Activated naive CD4-positive, alpha-beta T cell treated with anti-CD3 and anti-CD28 coated beads, Interleukin-2, amount 50 U/mL, for 16 hours (primary cell): ENCODE measurements at regions not wholly inside any gene's neighbourhood (a gene's known extent, or its start where the extent isn't known, plus 50 kb on each side); places are given as distances from the start of the nearest gene placed in this dataset.
"Not testable (repeated sequence)": the region's sequence is repeated elsewhere in the genome, so short reads cannot be mapped to it uniquely, and the experiment has no call there.

Experiments used
- DNase-seq: peaks from one replicate; pipeline ENCODE4 v3.0.0-alpha.2; 2020

DNA sequence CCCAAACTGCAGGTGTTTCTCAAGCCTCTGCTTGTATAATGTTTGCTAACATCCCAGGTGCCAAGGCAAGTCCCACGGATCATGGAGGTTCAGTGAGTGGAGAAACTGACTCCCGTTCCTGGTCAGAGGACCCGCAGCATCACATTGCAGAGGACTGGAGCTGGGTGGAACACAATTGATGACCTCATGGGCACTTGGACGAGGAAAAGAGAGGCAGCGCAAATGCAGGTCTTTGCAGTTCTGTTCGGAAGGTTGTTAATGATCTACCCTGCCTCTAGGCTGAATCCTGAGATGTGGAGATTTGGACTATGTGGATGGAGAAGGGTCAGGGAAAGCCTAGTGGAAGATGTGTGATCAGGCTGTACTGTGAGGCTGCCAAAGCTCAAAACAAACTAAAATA, 192.9 kb downstream of the DUSP10 start:
- DNase-seq = no peak

DNA sequence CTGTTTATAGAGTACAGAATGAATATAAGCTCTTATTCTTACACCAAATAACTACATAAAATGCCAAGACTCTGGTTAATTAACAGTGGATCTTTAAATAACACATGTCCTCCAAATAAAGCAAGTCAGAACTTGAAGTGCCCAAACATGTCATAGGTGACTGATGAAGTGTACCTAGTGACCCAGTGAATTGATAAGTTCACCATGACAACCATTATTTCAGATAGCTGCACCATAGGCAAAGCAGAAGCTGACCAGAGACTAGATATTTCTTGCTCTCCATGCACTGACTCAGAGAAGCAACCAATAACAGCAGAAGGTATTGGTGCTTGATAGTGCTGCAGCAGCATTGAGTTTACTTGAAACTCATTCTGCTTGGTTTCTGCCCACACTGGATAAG, 192.1 kb downstream of the DUSP10 start:
- DNase-seq = no peak

DNA sequence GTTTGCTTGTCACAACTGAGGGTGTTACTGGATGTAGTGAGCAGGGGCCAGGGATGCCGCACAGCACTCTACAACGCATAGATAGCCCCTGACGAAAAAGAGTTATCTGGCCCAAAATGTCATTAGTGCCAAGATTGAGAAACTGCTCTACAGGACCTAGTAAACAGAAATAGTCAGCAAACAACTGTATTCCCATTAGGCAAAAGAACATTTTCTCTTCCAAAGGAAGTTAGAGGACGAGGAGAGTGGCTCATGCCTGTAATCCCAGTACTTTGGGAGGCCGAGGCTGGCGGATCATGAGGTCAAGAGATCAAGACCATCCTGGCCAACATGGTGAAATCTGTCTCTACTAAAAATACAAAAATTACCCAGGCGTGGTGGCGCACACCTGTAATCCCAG, 189.1 kb downstream of the DUSP10 start:
- not testable (repeated sequence) for DNase-seq

DNA sequence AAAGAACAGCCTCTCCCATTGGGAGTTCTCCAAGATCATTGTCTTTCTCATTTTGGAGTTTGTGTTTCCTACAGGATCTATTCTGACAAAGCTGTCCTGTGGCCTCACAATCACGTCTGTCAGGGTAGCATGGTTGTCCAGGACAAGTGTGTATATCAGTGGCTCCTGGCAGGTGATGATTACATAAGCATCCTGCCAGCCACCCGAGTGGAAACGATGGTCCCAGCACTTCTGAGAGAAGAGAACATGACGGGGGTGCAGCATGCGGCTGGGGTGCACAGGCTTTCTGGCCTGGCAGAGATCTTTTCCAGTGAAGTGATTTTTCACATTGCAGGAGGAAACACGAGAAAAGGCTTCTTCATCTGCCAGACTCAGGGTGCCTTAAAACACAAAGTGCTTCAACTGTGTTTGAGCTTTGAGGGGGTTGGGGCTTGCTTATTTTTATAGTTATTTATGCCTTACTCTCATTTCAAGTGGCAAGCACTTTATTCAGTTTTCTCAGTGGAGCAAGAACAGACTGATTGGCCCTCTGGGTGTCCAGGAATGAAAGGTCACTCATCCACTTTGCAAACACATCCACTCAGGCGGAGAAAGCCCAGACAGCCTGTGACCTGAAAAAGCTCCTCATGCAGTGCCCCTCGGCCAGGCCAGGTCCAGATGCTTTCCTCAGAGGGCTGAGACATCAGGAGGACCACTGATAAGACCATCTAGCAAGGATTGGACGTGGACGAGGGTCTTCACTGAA, 186.0 kb downstream of the DUSP10 start:
- DNase-seq = no peak

DNA sequence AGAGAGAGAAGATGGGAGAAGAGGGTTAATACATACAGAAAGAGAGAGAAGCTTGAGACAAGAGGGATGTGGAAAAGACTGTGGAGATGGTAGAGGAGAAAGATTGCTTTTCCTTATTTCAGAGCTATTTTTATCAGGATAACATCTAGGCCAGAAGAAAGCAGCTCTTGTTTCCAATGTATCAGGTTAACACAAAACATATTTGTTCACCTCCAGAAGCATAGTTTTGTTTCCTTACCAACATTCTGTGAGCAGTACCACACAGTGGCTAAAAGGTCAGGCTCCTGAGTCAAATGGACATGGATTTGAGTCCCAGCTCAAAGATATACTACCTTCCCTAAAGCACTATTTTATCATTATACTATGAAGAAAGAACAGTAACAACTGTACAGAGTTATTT, 185.5 kb downstream of the DUSP10 start:
- DNase-seq = no peak

DNA sequence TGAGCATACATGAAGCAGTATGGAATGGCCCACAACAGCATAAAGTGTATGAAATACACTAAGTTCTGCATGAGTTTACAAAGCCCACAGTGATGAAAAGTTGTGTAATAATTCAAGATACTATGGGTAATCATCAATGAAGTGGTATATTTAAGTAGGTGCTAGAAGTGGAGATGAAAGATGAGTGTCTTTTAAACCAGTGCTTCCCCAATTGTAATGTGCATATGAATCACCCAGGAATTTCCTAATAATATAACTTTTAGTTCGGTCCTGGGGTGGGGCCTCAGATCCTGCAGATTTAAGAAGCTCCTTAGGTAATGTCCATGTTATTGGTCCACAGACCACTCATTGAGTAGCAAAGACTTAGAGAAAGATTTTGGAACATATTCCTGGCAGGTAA, 184.9 kb downstream of the DUSP10 start:
- no peak for DNase-seq

DNA sequence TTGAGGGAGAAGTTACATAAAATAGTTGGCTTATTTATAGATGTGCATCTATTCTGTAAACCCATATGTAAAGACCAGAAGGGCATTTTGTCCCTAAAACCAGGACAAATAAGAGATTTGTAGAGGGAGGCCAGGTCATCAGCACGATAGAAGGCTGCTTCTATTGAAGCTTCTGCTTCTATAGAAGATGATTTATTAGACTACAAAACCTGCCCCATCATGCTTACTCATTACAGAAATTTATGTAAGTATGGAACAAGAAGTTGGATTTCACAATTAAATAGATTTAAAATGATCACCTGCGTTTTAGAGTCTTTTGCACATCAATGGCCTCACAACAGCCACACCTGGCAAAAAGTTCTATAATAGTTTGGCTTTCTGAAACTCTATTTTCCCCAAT, 183.5 kb downstream of the DUSP10 start:
- DNase-seq = no peak

DNA sequence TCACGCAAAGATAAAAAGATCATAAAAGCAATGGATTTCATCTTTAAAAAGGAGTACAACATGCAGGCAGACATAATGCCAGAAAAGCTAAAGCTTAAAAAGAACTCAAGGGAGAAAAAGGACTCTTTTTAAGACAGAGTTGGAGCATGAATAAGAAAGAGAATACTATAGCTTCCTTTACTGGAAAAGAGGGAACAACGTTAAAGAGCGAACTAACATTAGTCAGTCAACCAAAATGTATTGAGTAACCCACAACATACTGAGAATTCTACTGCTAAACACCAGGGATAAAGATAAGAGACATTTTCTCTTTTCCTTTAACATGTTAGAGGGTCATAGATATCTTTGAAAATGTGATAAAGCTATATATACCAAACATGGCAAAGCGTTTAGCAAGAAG, 182.0 kb downstream of the DUSP10 start:
- no peak for DNase-seq

DNA sequence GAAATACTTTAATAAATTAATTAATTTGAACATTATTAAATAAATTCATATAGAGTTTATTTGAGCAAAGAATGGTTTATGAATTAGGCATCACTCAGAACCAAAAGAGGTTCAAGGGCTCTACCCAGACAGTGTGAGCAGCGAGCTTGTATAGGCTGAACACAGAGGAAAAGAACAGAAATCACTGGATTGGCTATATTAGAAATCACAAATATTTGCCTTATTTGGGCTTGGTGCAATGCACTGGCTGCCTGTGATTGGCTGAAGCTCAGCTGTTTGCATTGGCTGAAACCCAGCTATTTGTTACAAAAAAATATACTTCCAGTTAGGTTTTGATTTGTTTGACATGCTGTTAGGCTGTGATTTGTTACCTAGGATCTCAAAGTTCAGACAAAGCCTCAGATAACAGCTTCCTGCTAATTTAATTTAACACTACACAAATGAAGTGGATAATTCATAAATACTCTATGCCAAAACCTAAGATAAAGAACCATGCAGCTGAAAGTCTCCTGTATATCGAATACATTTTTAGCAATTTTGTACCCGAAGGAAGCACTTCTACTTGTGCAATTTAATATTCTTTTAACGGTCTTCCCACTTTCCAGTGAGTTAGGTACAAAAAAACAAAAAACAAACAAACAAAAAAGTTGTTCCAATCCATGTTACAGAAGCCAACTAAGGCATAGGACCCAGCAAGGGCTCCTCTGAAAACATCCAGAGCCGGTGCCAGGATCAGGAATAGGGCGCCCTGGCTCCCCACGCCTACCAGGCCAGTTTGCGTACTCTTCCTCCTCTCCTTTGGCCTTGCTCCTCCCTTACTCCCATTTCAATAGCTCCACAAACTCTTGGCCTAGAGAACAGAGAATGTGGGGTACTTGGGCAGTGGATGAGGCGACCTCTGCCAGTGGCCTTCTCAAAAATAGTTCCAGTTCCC, 179.1 kb downstream of the DUSP10 start:
- no peak for DNase-seq

DNA sequence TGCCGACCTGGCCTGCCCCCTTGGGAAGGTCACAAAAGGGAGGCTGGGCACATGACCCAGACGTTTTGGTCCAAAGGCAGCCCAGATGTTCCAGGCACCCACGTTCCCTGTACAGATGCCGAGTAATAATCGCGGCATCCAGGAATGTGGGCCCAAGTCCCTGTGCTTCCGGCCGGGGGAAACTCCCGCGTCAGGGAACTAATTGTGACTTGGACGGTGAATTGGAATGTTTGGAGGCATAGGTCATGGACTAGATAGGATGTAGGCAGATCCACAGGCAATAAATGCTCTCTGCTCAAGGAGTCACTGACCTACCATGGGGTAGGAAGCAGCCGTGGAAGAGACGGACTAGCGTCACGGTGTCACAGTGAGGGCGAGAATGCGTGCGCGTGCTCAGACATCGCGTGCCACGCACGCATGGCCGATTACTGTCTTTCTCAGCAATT, 178.4 kb downstream of the DUSP10 start:
- no peak for DNase-seq

DNA sequence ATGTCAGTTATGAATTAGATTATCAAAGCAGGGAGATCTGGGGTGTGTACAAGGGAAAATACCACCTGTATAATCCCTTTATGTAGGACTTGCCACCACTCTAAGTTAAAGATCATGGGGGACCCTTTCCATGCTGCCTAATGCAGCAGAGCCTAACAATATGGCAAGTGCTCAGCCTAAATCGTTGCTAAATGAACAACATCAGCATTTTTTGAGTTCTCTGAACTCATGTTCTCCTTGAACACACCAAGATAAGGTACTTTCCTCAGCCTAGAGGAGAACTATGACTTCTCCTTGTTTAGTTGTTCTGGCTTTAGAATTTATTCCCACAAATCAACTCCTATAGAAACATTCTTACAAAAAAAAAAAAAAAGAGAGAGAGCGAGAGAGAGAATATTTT, 177.0 kb downstream of the DUSP10 start:
- DNase-seq = no peak

DNA sequence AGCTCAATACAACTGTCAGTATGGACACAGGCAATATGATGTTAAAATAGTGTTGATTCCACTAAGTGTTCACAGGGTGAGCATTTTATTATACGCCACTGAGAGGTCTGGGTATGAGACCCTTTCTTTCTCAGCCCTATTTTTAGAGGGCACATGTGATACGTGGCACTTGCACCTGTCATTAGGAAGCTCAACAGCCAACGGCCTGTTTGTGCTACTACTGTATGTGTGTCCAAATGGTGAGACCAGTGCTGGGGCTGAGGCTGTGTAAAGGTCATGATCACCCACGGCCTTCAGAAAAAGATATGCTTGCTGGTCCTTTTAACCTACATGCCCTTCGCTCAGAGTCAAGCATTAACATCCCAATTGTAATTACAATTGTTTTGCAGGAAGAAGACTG, 176.2 kb downstream of the DUSP10 start:
- no peak for DNase-seq

DNA sequence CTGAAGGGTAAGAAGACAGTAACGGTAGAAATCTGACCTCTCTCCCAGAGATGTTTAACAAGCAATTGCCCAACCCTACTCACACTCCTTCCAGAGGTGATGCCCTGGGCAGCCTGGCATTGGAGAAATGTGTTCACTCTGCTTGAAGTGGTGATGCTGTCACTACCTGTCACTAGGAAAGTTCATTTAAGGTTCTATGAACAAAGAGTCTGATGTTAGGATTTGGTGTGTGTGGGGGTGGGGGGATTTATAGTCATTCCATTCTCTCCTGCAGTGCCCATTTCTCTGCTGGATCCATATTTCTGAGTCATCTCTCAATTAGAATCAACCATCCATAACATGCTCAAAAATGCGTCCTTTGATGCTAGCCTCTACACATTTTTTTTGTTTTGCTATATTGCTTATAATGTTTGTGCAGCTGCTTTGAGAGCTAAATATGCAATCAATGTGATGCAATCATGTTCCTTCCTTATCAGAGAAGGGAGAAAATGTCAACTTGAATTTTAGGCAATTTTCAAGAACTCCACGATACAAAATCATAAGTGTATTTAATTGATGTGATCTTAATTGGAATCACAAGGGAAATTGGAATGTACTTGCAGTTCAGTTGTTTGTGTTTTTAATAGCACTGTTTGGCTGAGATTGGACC, 173.9 kb downstream of the DUSP10 start:
- no peak for DNase-seq

DNA sequence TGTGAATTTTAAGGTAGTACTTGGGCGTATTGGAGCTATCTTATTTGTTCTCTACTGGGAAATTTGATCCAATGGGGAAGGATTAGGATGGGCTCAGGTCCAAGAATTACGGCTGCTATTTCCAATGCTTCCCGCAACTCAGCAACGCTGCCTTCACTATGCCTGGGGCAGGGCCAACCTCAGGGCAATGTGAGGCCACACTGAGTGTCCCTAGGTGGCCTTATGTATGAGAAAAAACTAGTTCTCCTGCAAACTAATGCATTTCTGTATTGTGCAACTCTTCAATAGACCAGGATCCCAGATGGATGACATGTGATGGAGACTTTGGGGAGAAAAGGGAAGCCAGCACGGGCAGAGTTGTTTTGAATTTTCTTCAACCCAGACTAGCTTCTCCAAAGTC, 168.1 kb downstream of the DUSP10 start:
- no peak for DNase-seq

DNA sequence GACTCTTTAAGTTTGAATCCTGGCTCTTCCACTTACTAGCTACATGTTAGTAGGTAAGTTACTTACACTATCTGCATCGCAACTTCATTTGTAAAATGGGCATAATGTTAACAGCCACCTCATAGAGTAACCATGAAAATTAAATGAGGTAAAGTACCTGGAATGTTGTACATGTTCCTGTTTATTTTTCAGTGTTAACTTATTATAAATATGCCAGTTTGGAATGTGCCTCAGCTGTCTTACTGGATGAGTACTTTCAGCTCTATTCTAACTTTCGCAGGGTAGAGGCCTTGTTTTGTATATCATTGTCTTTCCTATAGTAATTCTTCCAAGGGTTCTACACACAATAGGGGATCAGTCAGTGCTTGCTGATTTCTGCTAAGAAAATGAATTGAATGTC, 167.4 kb downstream of the DUSP10 start:
- no peak for DNase-seq

DNA sequence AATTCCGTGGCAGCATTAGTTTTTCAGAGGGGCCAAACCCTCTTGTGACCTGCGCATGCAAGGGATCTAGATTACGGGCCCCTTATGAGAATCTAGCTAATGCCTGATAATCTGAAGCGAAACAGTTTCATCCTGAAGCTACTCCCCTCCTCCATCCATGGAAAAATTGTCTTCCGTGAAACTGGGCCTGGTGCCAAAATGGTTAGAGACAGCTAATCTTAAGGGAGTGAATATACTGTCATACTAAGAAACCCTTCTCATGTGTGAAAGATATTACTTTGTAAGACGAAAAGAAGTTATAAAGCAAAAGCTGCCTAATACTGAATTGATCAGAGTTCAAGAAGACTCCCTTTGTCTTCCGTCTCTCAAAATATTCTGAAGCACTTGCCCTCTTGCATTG, 166.3 kb downstream of the DUSP10 start:
- no peak for DNase-seq

DNA sequence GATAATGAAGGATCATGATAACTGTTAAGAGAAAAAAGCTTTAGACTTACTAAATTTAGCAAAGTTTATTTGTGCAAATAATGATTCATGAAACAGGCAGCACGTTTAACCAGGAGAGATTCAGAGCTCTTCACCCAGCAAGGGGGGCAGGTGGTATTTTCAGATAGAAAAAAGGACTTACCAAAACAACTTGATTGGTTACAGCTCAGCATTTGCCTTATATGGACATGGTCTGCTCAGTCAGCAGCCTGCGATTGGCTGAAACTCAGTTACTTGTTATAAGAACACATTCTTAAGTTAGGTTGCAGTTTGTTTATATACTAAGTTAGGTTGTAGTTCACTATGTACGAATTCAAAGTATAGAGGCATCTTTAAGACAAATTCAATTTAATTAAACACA, 165.6 kb downstream of the DUSP10 start:
- no peak for DNase-seq

DNA sequence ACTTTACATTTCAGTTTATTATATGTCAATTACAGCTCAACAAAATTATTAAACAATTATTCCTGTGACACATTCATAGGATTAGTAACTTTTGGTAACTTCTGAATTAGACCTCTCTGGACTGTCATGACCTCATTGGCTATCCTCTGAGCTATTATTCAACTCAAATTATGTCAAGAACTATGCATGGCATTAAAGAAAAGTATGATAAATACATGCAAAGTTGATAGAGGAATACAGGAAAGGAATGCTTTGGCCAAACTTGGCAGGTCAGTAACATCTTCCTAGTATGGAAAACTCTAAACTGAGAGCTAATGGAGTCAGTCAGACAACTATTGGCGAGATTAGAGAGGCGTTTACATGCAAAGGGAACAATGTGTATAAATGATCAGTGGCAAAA, 158.4 kb downstream of the DUSP10 start:
- DNase-seq = no peak

DNA sequence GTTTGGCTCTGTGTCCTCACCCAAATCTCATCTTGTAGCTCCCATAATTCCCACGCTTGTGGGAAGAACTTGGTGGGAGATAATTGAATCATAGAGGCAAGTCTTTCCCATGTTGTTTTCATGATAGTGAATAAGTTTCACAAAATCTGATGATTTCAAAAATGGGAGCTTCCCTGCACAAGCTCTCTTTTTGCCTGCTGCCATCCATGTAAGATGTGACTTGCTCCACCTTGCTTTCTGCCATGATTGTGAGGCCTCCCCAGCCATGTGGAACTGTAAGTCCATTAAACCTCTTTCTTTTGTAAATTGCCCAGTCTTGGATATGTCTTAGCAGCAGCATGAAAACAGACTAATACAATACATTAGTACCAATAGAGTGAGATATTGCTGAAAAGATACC, 154.9 kb downstream of the DUSP10 start:
- DNase-seq = not testable (repeated sequence)

DNA sequence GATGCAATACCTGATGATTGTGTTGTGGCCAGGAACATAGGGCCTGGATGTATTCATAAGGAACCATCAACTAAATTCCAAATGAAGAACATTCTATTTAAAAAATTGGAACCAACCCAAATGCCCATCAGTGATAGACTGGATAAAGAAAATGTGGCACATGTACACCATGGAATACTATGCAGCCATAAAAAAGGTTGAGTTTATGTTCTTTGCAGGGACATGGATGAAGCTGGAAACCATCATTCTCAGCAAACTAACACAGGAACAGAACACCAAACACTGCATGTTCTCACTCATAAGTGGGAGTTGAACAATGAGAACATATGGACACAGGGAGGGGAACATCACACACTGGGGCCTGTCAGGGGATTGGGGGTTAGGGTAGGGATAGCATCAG, 150.6 kb downstream of the DUSP10 start:
- not testable (repeated sequence) for DNase-seq

DNA sequence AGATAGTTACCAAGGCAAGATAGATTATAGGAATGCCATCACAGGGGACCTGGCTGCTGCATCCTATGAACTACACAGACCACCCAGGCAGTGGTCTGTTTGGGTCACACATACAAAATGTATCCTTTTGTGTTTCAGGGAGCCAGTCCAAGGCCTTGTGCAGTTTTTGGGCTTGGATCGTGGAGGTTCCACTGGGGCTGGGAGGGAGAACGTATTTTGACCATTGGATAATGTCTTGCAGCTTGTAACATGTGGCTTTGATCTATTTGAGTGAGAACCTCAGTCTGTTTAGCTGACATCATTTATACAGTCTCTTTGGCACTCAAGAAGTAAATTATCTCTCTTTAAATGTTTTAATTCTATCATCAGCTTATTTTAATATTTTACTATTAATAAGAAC, 147.3 kb downstream of the DUSP10 start:
- DNase-seq = no peak

DNA sequence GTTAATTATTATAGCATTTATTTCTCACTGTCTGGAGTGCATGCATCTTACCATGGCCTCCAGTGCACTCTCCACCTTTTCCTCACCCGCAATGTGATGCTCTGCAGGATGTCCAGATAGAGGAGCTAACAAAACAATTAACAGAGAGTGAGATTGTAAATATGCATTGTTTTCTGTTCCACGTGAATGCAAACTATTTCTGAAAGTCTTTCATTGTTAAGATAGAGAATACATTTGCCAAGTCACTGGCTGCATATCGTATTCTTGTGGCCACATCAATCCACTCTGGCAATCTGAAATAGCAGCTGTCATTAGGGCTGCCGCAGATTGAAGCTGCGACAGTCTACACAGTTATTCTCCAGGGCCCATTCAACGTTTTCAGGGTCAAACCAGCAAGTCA, 143.8 kb downstream of the DUSP10 start:
- DNase-seq = no peak

DNA sequence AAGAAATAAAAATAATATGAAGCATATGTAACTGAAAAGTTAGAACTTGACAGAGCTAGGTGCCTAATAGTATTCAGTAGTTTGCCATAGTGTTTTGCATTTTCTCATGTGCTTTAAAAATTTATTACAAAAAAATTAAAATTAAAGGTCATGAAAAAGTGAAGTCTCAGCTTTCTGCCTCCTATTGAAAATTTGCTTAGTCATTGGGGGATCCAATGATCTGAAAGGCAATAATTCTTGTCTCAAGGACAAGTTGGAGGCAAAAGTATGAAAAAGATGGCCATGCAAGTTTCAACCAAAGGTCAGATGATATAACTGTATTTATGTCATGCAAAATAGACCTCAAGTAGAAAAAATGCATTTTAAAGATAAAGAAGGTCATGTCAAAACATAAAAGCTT, 140.7 kb downstream of the DUSP10 start:
- no peak for DNase-seq

DNA sequence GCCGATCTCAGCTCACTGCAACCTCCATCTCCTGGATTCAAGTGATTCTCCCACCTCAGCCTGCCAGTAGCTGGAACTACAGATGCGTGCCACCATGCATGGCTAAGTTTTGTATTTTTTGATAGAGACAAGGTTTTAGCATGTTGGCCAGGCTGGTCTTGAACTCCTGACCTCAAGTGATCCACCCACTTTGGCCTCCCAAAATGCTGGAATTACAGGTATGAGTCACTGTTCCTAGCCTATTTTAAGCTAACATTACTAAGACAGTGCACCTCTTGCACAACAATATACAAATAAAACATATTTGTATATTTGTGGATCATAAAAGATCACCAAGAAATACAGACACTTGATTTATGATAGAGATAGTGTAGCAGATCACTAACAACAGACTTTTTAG, 139.1 kb downstream of the DUSP10 start:
- no peak for DNase-seq
